ENCODE measurements at regions not wholly inside any gene's neighbourhood (a gene's known extent, or its start where the extent isn't known, plus 50 kb on each side); places are given as distances from the start of the nearest gene placed in this dataset.
"Not testable (repeated sequence)": the region's sequence is repeated elsewhere in the genome, so short reads cannot be mapped to it uniquely, and the experiment has no call there.

DNA sequence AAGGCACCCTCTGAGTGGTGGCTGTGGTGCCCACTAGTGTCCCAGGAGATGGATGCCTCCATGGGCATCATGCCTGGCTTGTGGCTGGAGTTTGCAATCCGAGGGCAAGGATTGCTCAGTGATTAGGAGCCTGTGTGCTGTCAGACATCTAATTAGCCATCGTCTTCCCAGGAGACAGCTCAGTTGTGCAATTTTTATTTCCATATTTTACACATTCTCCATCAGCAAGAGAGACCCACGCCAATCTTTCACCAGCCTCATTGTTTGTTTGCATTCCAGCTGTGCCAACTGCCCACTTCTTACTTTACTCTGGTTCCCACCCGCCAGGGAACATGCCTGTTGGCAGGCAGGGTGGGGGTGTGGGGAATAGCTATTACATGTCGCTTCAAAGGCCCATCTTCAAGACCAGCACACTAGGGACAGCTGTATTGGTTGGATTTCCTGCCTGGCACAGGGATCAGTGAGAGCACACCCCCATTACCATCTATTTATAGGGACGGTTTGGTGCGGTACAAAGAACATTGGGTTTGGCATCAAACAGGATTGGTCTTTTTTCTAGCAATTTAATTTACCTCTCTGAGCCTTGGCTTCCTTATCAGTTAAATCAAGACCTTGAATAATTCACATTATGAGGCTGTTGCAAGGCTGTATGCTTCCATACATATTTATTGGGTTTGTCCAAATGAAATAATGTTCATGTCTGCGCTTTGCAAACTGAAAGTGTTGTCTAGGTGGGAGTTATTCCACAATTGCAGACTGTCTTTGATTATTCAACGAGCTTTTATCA lies 80.7 kb upstream of the NAV2 start:
- in situ Hi-C loops (cut with MboI; ENCODE audit: low pct_unique_long_range_greater_than_20kb, low sequenced_read_pairs), result no loop called here
- DNase-seq, result no peak

DNA sequence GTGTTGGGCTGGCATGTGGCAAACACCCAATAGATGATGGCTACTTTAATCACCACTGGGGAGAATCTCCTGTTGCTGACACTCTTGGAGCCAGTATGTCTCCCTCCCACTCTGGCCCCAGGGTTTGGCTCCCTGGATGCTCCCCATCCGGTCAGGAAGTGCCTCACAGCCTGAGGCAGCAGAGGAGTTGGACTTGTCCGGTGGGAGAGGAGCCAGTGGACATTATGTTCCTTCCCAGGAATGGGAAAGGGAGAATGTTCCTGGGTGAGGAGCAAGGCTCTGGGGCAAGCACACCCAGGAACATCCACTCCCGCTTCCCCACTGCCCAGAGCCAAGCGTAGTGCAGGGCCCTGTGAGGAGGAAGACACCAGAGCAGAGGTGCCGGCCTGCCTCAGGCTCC lies 84.6 kb upstream of the NAV2 start:
- no peak for DNase-seq
- in situ Hi-C loops (cut with MboI; ENCODE audit: low pct_unique_long_range_greater_than_20kb, low sequenced_read_pairs), result no loop called here

DNA sequence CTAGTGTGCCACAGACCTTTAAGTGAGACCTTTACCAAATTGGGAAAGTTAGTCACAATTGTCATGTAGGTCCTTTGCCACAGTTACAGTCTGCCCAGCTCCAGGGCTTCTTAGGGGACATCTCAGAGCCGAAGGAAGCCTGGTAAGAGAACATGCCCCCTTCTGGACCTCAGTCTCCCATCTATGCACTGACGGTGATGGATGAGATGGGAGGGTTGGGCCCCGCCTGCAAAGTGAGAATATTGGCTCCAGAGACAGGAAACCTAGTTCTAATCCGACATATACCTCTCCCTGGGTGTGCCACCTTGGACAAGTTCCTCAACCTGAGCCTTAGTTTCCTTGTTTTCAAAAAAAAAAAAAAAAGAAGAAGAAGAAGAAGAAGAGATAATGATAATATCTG lies 85.1 kb upstream of the NAV2 start:
- DNase-seq, result no peak
- in situ Hi-C loops (cut with MboI; ENCODE audit: low pct_unique_long_range_greater_than_20kb, low sequenced_read_pairs), result no loop called here

DNA sequence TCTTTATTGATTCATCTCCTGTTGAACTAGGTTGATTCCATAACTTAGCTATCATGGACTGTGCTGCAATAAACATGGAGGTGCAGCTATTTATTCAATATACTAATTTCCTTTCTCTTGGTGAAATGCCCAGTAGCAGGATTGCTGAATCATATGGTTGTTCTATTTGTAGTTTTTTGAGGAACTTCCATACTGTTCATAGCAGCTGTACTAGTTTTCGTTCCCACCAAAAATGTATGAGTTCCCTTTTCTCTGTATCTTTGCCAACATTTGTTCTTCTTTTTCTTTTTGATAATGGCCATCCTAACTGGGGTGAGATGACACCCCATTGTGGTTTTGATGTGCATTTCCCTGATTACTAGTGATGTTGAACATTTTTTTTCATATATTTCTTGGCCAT lies 87.2 kb upstream of the NAV2 start:
- in situ Hi-C loops (cut with MboI; ENCODE audit: low pct_unique_long_range_greater_than_20kb, low sequenced_read_pairs), result no loop called here
- peak; percentile 15 for DNase-seq

DNA sequence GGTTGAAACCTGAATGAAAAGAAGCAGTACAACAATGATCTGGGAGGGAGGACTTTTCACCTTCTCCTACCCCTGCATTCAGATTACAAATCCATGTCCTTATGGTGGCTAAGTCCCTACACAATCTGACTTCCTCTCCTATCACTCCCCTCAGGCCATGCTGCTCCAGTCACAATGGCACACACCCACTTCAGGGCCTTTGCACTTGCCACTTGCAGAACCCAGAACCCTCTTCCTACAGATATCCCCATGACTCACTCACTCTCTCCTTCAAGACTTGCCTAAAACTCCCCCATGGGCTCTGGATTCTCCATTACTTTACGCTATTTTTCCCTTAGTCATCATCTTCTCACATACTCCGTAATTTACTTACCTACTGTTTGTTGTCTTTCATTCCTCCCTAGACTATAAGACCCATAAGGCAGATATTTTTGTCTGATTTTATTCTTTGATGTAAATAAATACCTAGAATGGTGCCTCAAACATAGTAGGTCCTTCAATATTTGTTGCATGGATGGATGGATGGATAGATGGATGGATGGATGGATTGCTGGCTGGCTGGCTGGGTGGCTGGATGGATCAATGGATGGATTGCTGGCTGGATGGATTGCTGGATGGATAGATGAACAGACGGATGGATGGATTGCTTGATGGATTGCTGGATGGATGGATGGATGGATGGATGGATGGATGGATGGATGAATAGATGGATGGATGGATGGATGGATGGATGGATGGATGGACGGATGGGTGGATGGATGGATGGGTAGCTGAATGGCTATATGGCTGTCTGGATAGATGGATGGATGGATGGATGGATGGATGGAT lies 94.7 kb upstream of the NAV2 start:
- in situ Hi-C loops (cut with MboI; ENCODE audit: low pct_unique_long_range_greater_than_20kb, low sequenced_read_pairs), result no loop called here
- DNase-seq, result no peak

DNA sequence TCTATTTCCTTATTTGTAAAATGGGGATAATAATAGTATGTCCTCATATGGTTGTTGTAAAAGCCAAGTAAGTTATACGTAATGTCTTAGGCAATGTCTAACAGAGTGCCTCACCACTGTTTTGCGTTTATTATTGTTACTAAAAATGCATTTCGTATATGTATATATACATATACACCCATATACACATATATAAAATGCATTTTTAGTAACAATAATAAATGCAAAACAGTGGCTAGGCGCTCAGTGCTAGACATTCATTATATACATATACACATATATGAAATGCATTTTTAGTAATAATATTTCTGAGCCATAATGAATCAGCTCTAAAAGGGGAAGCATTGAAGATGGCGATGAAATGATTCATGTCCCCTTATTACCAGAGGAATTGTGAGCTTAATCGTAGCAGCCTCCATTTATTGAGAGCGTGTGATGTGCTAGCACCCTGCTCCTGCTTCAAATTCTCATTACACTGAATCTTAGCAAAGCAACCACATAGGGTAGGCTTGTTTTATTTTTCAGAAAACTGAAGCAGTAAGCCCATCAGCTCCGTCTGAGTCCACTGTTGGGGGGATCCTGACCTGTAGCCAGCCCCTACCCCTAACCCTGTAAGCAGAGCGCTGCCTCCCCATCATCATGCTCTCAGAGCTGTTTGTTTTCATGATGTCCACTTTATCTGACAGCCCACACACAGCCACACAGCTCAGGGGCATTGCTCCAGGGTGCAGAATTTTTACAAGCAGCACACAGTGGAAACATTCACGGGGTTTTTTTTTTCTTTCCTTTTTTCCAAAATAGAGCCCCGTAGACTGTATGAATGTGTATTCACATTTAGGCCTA lies 97.1 kb upstream of the NAV2 start:
- in situ Hi-C loops (cut with MboI; ENCODE audit: low pct_unique_long_range_greater_than_20kb, low sequenced_read_pairs), result no loop called here
- DNase-seq, result no peak

DNA sequence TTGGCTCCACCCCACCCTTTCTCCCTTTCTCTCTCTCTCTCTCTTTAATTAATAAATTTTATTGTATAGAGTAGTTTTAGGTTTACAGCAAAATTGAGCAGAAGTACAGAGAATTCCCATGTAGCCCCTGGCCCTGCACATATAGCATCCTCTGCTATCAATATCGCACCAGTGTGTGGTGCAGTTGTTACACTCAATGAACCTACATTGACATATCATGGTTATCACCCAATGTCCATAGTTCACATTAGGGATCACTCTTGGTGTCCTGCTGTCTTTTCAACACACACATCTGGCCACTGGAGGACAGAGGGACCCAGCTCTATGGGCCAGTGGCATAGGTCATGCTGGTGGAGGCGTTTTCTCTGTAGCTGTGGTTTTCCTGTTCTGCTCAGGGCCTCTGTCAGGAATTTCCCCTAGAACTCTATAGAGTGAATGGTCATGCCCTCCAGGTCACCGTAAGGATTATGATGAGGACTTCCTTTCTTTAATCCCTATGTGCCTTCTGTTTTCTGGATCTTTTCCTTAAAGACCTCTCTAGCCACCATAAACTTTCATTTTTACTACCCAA lies 98.2 kb upstream of the NAV2 start:
- DNase-seq, result no peak
- in situ Hi-C loops (cut with MboI; ENCODE audit: low pct_unique_long_range_greater_than_20kb, low sequenced_read_pairs), result no loop called here

DNA sequence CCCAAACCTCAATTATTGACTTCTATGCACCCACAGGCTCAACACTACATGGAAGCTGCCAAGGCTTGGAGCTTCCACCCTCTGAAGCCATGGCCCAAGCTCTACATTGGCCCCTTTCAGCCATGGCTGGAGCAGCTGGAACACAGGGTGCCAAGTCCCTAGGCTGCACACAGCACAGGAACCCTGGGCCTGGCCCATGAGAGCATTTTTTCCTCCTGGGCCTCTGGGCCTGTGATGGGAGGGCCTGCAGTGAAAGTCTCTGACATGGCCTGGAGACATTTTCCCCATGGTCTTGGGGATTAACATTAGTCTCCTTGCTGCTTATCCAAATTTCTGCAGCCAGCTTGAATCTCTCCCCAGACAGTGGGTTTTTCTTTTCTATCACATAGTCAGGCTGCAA lies 100.6 kb upstream of the NAV2 start:
- DNase-seq; in situ Hi-C loops (cut with MboI; ENCODE audit: low pct_unique_long_range_greater_than_20kb, low sequenced_read_pairs): not testable (repeated sequence)

DNA sequence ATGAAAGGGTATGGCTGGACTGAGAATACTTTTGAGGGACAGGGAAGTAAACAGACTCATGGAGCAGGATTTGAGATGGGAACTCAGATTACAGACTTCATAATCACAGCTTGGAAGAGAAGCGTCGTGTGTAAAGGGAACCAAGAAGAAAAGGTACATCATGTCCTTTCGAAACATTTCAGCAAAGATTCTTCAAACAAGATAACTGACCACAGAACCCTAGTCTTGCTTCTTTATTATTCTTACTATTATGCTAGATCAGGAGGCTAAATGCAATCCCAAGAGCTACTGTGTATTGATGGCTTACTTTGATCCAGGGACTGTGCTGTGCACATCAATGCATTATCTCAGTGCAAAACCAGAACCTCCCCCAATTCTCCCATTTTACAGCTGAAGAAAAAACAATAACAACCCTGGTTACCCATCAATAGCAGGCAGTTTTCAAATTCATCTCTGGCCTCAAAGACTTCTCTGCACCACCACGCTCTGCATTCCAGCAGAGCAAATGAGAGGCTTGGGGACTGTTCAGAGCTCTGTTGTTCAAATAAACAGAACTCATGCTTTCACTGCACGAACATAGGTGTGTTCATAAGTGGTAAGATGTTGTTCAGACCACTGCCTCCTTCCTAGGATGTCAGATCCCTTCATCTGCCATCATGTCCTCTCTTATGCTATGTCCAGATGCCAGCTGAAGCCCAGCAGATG lies 104.8 kb upstream of the NAV2 start:
- no peak for DNase-seq

DNA sequence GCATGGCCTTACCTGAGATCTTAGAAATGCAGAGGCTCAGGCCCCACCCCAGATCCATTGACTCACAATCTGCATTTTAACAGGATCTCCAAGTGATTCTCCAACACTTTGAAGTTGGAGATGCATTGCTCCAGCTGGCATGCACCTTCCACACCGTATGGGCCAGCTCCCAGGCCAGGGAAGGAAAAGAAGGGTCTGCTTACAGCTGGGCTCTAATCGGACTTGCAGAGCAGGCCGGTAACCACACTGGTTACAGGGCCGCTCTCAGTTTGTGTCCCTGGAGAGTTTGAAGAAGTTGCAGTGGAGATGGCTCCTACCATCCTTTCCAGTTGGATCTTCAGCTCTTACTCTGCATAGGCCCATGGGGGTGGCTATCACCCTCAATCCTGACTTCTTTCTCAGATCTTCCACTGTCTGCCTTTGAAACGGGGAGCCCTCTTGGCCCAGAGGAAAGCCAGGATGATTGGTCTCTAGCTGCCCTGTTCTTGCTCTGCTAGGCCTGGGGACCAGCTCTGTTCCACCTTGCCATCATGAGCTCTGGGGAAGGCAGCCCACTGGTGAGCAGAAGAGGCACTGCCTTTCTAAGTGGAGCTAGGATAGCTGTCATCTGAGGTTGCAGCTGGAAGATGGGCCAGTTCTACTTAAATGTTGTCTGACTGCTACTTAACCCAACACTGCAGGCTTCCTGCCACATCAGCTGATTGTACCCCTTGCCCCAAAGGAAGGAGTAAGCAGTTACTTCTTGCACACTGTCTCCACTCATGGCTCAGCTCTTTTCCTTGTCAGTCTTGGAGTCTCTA lies 105.6 kb upstream of the NAV2 start:
- in situ Hi-C loops (cut with MboI; ENCODE audit: low pct_unique_long_range_greater_than_20kb, low sequenced_read_pairs), result no loop called here
- DNase-seq, result no peak

More for the DNA sequence above, 104.8 kb upstream of the NAV2 start:
- in situ Hi-C loops (cut with MboI; ENCODE audit: low pct_unique_long_range_greater_than_20kb, low sequenced_read_pairs), result no loop called here

DNA sequence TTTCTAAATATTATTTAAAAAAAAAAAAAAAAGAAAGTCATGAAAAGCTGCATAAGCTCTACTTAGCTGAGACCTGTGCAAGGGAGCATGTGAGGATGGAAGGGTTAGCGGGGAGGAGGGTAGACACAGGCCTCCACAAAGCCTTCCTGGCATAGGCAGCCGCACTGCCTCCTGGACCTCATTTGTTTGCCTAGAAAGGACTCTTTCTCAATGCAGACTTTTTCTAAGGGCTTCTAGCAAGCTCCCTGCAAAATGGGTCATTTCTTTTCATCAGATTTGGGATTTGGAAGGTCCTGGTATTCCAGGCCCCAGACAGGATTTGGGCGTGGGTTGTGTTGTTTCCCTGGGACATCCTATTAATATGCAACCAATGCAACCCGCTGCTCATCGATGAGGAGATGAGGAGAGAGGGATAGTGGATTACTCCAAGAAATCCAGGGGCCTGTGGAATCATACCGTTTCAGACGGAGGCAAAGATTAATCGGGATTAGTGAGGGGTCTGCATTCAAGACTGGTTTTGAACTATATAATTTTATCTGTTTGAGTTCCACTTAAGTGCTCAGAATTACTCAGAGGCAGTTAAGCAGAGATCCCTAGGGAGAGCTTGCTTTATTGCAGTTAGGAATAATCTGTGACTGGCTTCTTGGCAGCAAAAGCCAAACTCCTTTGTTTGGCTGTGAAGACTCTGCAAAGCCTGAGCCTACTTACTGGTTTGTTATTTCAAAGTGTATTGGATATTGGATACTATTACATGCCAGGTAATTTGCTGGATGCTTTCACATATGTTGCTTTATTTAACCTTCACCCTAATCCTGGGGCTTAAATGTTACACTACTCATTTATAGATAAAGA lies 106.9 kb upstream of the NAV2 start:
- in situ Hi-C loops (cut with MboI; ENCODE audit: low pct_unique_long_range_greater_than_20kb, low sequenced_read_pairs), result no loop called here
- no peak for DNase-seq

DNA sequence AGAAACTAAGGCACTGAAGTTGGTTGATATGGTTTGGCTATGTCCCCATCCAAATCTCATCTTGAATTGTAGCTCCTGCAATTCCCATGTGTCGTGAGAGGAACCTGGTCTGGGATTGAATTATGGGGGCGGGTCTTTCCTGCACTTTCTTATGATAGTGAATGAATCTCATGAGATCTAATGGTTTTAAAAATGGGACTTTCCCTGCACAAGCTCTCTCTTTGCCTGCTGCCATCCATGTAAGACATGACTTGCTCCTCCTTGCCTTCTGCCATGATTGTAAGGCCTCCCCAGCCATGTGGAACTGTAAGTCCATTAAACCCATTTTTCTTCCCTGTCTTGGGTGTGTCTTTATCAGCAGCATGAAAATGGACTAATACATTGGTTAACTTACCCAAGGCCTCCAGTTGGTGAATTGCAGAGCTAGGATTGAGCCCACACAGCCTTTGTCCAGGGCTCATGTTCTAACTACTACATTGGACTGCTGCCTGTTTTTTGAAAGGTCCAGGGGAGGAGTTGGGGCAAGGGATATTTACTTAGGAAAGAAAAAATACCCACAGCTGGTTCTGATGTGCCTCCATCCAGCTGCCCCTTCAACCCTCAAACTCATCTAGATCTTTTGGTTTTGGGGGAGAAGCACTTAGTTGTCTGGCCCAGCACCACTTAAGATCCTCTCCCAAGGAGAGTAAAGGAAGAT lies 107.8 kb upstream of the NAV2 start:
- DNase-seq, result no peak
- in situ Hi-C loops (cut with MboI; ENCODE audit: low pct_unique_long_range_greater_than_20kb, low sequenced_read_pairs), result no loop called here

DNA sequence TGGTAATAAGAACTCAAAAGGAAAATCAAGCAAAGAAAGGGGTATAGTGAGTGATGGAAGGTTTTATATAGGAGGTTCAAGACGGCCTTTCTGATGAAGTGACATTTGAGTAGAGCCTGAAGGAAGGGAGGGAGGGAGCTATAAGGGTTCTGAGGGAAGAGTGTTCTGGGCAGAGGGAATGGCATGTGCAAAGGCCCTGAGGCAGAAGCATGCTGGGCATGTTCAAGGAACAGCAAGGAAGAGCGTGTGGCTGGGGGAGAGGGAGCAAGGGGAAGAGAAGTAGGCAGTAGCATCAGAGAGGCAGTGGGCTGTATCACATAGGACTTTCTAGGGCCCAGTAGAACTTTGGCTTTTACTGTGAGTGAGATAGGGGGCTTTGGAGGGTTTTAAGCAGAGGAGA lies 108.9 kb upstream of the NAV2 start:
- in situ Hi-C loops (cut with MboI; ENCODE audit: low pct_unique_long_range_greater_than_20kb, low sequenced_read_pairs), result no loop called here
- DNase-seq, result no peak

DNA sequence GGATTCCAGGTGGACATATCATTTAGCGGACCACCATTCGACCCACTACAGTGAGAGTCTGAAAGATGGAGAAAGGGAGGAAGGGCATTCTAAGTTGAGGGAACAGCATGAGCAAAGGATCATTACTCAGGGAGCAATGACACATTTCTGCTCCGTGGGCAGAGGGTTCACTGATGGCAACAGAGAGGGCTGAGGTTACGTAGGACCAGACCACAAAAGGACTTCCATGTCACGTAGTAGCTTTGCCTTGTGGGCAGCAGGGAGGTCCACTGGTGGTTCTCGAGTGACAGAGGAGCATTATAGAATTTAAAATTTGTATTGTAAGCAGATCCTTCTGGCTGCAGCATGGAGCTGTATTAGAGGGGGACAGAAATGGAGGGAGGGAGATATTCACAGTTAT lies 109.7 kb upstream of the NAV2 start:
- in situ Hi-C loops (cut with MboI; ENCODE audit: low pct_unique_long_range_greater_than_20kb, low sequenced_read_pairs), result no loop called here
- DNase-seq, result no peak

DNA sequence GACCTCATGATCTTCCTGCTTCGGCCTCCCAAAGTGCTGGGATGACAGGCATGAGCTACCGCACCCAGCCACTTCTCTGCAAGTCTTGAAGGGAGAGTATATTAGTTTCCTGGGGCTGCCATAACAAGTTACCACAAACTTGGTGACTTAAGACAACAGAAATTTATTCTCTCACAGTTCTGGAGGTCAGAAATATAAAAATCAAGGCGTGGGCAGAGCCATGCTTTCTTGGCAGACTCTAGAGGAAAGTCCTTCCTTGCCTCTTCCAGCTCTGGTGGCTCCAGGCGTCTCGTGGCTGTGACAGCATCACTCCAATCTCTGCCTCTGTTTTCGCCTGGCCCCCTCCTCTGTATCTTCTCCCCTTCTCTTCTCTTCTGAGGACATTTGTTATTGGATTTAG lies 110.2 kb upstream of the NAV2 start:
- no peak for DNase-seq
- in situ Hi-C loops (cut with MboI; ENCODE audit: low pct_unique_long_range_greater_than_20kb, low sequenced_read_pairs), result no loop called here

DNA sequence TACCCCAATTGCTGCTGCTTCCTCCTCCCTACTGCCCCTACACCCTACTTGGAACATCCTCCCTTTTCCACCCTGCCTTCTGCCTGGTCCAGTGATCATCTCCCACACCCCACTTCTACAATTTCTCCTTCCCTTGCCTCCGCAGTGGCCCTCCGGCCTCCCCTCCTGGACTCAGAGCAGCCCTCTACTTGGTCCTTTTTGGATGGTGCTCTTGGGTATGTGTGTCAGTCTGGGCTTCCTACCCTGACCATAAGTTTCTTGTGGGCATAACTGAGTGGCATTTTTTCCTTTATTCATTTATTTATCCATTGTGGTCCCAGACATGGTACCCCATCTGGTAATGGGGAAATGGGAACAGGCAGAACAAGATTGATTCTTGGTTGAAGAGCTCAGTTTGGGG lies 111.4 kb upstream of the NAV2 start:
- no peak for DNase-seq
- in situ Hi-C loops (cut with MboI; ENCODE audit: low pct_unique_long_range_greater_than_20kb, low sequenced_read_pairs), result no loop called here

DNA sequence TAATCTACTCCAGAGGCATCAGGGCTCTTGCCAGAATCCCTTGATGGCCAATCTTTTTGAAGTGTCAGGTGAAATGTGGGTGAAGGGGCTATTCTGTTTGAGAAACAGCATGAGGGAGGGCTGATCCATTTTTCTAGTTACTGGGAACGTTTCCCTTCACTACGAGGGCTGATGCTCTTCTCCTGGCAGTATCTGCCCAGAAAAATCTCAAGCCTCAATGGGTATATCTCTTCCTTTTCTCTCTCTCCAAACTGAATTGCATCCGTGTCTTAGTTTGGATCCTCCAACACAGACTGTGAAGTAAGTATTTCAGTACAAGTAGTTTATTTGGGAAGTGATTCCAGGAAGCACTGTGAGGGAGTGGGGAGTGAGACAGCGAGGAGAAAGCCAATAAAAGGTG lies 113.0 kb upstream of the NAV2 start:
- DNase-seq, result no peak
- in situ Hi-C loops (cut with MboI; ENCODE audit: low pct_unique_long_range_greater_than_20kb, low sequenced_read_pairs), result no loop called here

Measured in KBM-7 (cell line).